ENCODE measurements at regions not wholly inside any gene's neighbourhood (a gene's known extent, or its start where the extent isn't known, plus 50 kb on each side); places are given as distances from the start of the nearest gene placed in this dataset.
A peak's percentile ranks its signal among the peaks of the same experiment; 100 is the strongest.
"Not testable (repeated sequence)": the region's sequence is repeated elsewhere in the genome, so short reads cannot be mapped to it uniquely, and the experiment has no call there.

GRCh38 chrX:3820167-3820566 is 106.7 kb upstream of the PRKX start:
- H3K9me3 Mint-ChIP-seq = no peaks in the 10 kb centered on the region
- no peaks in the 10 kb centered on the region for H3K9me3 ChIP-seq (ENCODE audit: control insufficient read depth, low read length)
- no peak overlapping the region for H3K27ac ChIP-seq (ENCODE audit: low read depth, low read length)
- H3K4me1 ChIP-seq (ENCODE audit: control insufficient read depth, insufficient read depth, low read length) = no peaks in the 10 kb centered on the region
- no peak for TF ChIP-seq CTCF (conservative IDR thresholded peaks at IDR 0.05)
- H3K27me3 ChIP-seq (ENCODE audit: control insufficient read depth, insufficient read depth, low read length, poor library complexity, severe bottlenecking) = no peaks in the 10 kb centered on the region
- no peak overlapping the region for H3K4me3 ChIP-seq (ENCODE audit: low read length)
- H3K4me1 Mint-ChIP-seq = peaks cover 6% of the 10 kb centered on the region
- peak overlapping the region; percentile 53 for H3K27ac Mint-ChIP-seq
- H3K9ac ChIP-seq (ENCODE audit: extremely low read depth, low read length, poor library complexity, severe bottlenecking) = no peak overlapping the region
- DNase-seq = no peak
- H3K27me3 Mint-ChIP-seq (ENCODE audit: insufficient read depth) = no peaks in the 10 kb centered on the region
- no peak overlapping the region for H3K4me3 Mint-ChIP-seq
- peaks cover 26% of the 10 kb centered on the region for H3K36me3 ChIP-seq (ENCODE audit: control insufficient read depth, insufficient read depth, low read length)
- WGBS, 2 experiments (ENCODE audit: insufficient coverage in 1 of 2, insufficient read length in 1 of 2) = 94% methylated on average over 4 of the region's 4 CpGs; no CpG with 5 or more reads in 1 of the 2 experiments
- H3K36me3 Mint-ChIP-seq (ENCODE audit: low read depth) = peaks cover 58% of the 10 kb centered on the region

GRCh38 chrX:3817480-3817879 is 104.0 kb upstream of the PRKX start:
- H3K27me3 Mint-ChIP-seq (ENCODE audit: insufficient read depth); H3K4me3 ChIP-seq (ENCODE audit: low read length); H3K4me1 Mint-ChIP-seq; H3K4me1 ChIP-seq (ENCODE audit: control insufficient read depth, insufficient read depth, low read length); DNase-seq; H3K9me3 Mint-ChIP-seq; H3K4me3 Mint-ChIP-seq; H3K9ac ChIP-seq (ENCODE audit: extremely low read depth, low read length, poor library complexity, severe bottlenecking); H3K9me3 ChIP-seq (ENCODE audit: control insufficient read depth, low read length); H3K27ac ChIP-seq (ENCODE audit: low read depth, low read length); H3K27me3 ChIP-seq (ENCODE audit: control insufficient read depth, insufficient read depth, low read length, poor library complexity, severe bottlenecking): not testable (repeated sequence)
- H3K36me3 ChIP-seq (ENCODE audit: control insufficient read depth, insufficient read depth, low read length) = peaks cover 26% of the 10 kb centered on the region
- Mint-ChIP-seq H3K27ac (peak overlapping the region; percentile 48), H3K36me3 (ENCODE audit: low read depth) (peaks cover 49% of the 10 kb centered on the region)
- 96% methylated on average over 5 of the region's 5 CpGs; no CpG with 5 or more reads in 1 of the 2 experiments for WGBS, 2 experiments (ENCODE audit: insufficient coverage in 1 of 2, insufficient read length in 1 of 2)

GRCh38 chrX:3815896-3816664 is 102.6 kb upstream of the PRKX start:
- H3K36me3 ChIP-seq (ENCODE audit: control insufficient read depth, insufficient read depth, low read length) = peaks cover 24% of the 10 kb centered on the region
- no peaks in the 10 kb centered on the region for H3K4me1 ChIP-seq (ENCODE audit: control insufficient read depth, insufficient read depth, low read length)
- DNase-seq = peak; percentile 81
- TF ChIP-seq CTCF (conservative IDR thresholded peaks at IDR 0.05) = peak; percentile 55
- no peaks in the 10 kb centered on the region for H3K9me3 ChIP-seq (ENCODE audit: control insufficient read depth, low read length)
- H3K4me1 Mint-ChIP-seq = peaks cover 6% of the 10 kb centered on the region
- peaks cover 36% of the 10 kb centered on the region for H3K36me3 Mint-ChIP-seq (ENCODE audit: low read depth)
- no peaks in the 10 kb centered on the region for H3K27me3 ChIP-seq (ENCODE audit: control insufficient read depth, insufficient read depth, low read length, poor library complexity, severe bottlenecking)
- H3K4me3 ChIP-seq (ENCODE audit: low read length) = peak overlapping the region; percentile 49
- peak overlapping the region; percentile 53 for H3K9ac ChIP-seq (ENCODE audit: extremely low read depth, low read length, poor library complexity, severe bottlenecking)
- no peaks in the 10 kb centered on the region for H3K27me3 Mint-ChIP-seq (ENCODE audit: insufficient read depth)
- peak overlapping the region; percentile 90 for H3K27ac Mint-ChIP-seq
- WGBS, 2 experiments (ENCODE audit: insufficient coverage in 1 of 2, insufficient read length in 1 of 2) = 24% methylated on average over 49 of the region's 50 CpGs; no CpG with 5 or more reads in 1 of the 2 experiments
- H3K27ac ChIP-seq (ENCODE audit: low read depth, low read length) = peak overlapping the region; percentile 80
- H3K9me3 Mint-ChIP-seq = no peaks in the 10 kb centered on the region
- peak overlapping the region; percentile 84 for H3K4me3 Mint-ChIP-seq
